Lower leg skin (tissue), 3 donors: ENCODE measurements at regions not wholly inside any gene's neighbourhood (a gene's known extent, or its start where the extent isn't known, plus 50 kb on each side); places are given as distances from the start of the nearest gene placed in this dataset.

Experiments used
- CTCF ChIP-seq, 3 donors: fragments of 450-650 bp; IDR thresholded peaks; one replicate each; pipeline ENCODE4 v1.5.1; 2016; ENCODE audit warnings: antibody characterized with exemption in 3 of 3, mild to moderate bottlenecking in 3 of 3, moderate library complexity in 2 of 3
- POLR2A ChIP-seq, 2 donors: fragments of 450-650 bp; IDR thresholded peaks; one replicate each; pipeline ENCODE4 v1.6.1; 2016 to 2017; ENCODE audit warnings: antibody characterized with exemption in 2 of 2, mild to moderate bottlenecking in 1 of 2, moderate library complexity in 1 of 2

GRCh38 chr11:101748572-101749344, 165.0 kb upstream of the TRPC6 start:
- TF ChIP-seq CTCF (IDR thresholded peaks at IDR 0.05), result no peak
- no peak for TF ChIP-seq POLR2A (IDR thresholded peaks at IDR 0.05)
